ENCODE measurements at regions not wholly inside any gene's neighbourhood (a gene's known extent, or its start where the extent isn't known, plus 50 kb on each side); places are given as distances from the start of the nearest gene placed in this dataset.

DNA sequence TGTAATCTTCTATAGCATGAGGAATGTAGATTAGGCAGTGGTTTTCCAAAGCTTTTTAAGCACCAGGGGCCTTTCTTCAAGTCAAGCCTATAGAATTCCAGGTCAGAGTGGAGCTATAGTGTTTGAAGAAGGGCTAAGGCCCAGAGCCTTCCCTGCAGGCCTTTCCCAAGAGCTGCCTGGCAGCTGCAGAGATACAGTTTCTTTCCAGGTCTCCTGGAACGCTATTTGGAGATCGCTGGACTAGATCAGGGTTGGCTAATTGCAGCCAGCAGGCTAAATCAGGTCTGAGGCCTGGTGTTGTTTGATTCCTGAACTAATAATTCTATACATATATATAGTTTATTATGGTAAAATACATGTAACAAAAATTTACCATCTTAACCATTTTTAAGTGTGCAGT lies 319.0 kb upstream of the SPRED2 start:
- TF ChIP-seq CTCF (IDR thresholded peaks at IDR 0.05): no peak
- no peak for TF ChIP-seq POLR2A (IDR thresholded peaks at IDR 0.05)
